ENCODE measurements at regions not wholly inside any gene's neighbourhood (a gene's known extent, or its start where the extent isn't known, plus 50 kb on each side); places are given as distances from the start of the nearest gene placed in this dataset.
A peak's percentile ranks its signal among the peaks of the same experiment; 100 is the strongest.

DNA sequence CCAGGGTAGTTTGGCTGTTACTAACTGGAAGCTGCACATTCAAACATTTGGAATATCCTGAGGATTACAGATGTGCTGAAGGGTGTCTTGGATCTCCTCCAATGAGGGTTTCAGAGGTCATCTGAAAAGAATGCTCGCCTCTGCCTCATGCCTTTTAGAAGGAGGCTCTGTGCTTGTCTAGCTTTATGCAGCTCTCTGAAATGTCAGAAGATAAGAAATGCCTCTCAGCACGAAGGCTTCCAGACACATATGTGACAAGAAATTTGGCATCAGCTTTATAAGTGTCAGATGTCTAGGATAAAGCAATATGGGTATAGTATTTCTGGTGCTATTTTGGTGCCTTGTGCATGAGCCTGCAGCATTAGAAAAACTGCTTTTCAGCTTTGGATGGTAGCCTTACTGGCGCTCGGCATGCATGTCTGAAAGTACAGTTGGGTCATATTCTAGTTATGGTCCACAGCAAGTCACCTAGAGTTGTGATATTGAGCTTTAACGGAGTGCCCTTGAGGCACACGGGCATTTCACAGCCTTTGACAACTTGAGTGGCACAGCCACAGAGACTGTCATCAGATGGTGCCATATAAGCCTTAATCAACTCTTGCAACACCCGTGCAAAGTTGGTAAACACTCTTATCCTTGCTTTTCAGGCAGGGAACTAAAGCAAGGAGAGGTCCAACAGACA lies 70.8 kb upstream of the PGRMC2 start:
- DNase-seq (ENCODE audit: low spot score) = peak; percentile 76

DNA sequence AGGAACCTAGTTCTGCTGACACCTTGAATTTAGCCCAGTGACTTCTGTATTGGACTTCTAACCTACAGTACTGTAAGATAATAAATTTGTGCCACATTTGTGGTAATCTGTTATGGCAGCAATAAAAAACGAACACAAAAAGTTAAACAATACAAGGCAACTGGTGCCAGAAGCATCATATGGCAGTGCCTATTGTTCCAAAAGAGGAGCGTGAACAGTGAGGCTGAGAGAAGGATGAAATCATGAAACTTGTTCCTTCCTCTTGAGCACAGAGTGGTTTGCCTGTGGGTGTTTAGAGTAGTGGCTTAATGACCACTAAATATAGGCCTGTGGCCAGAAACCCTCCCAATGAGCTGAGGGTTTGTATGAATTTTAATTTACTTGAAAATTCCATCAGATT lies 69.7 kb upstream of the PGRMC2 start:
- DNase-seq (ENCODE audit: low spot score) = no peak

DNA sequence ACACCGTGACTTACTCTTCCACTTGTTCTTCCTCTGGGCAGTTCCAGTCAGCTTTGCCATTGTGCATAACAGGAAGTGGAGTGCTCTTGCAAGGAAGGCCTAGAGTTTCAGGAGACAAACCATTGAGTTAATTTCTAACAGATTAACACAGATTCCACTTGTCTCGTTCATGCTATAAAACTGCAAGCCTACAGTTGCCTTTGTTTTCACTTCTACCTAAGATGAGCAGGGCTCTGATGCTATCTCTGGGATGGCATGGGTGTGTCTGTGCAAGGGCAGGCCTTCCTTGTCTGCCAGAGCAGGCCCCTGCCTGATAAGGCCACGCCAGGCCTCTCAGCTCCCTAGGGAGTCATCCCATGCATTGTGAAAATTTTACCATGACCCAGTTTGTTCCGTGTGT lies 67.7 kb upstream of the PGRMC2 start:
- DNase-seq (ENCODE audit: low spot score) = no peak

DNA sequence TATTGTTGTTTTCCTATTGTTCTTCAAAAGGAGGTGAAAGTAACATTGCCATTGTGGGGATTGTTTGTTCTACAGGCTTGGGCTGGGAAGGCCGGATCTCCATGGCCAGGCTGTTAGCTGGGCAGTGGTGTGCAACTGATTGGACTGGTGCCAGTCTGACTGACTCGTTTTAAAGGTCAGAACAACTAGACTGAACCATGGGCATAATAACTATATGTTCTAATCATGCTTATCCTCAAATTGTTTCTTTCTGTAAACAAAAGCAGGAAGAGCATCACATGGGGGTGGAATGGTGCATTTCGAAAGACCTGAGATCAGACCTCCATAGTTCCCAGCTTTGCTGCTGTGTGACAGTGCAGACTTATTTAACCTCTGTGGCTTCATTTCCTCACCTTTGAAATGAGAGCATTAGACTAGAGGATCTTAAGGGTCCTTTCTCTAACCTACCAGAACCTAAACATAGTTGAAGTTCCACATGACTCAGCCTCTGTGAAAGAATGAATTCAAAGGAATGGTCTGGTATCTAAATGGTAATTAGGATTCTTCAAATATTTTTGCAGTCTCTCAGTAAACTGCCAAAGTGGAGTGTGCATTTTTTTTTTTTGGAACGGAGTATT lies 66.7 kb upstream of the PGRMC2 start:
- DNase-seq (ENCODE audit: low spot score) = peak; percentile 62

DNA sequence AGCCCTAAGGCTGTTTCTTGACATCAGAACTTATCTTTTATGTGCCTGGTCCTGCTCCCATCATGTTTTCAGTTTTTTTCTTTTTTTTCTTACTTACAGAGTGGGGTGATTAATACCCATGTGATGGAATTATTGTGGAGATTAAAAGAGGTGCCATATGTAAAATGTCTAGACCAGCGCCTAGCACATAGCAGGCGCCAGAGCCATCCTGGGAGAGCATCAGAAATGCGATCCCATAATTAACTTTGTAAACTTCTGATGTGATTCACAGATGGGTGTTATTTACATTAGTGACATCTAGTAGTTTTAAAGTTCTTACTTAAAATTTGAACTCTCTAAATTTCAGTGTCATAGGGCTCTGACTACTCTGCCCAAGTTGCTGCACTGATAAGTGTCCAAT lies 66.2 kb upstream of the PGRMC2 start:
- DNase-seq (ENCODE audit: low spot score) = no peak

DNA sequence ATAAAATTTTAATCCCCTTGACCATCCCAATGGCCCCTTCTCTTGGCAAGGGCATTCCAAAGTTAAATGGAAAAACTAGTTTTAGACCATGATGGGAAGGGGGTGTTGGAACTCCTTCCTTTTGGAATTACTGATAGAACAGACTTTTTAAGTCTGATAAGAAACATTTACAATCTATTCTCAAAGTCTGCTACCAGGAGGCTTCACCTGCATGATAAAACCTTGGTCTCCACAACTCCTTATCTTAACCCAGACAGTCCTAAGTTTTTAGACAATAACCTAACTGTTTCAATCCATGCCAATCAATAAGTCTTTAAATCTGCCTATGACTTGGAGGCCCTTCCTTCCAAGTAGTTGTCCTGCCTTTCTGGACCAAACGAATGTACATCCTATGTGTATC lies 63.9 kb upstream of the PGRMC2 start:
- no peak for DNase-seq (ENCODE audit: low spot score)

DNA sequence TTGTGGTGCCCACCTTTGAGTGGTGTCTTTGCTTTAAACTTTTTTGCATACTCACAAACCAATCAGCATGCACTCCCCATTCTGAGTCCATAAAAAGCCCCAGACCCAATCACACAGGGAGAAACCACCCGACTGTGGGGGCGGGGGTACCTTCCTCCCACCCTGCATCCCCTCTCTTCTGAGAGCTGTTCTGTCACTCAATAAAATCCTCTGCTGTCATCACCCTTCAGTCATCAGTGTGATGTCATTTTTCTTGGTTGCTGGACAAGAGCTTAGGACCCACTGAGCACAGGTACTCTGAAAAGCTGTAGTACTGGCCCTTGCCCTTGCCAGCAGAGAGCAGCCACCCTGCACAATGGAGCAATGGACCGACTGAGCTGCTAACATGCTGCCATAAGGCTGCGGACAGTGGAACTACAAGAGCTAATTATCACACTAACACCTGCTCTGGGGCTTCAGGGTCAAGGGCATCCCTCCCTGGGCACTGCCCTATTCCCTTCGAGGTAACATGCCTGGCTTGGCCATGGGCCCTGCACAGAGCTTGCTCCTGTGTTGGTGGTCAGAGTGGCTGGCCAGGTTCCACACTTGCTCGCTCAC lies 62.9 kb upstream of the PGRMC2 start:
- DNase-seq (ENCODE audit: low spot score) = no peak

DNA sequence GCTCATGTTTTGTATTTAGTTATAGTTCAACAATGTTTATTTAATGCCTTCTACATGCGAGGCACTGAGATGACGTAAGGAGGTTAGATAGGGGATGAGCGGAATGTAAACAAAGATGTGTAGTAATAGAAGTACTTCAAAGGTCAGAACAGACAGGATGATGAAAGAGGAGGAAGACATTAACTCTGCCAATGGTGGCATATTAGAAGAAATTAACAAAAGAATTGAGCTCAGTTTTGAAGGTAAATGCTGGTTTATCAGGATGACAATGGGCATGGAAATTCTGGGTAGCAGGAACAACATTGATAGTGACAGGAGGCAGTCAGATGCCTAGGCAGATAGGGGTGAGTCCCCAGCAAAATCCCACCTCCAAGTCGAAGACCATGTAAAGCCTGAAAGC lies 62.3 kb upstream of the PGRMC2 start:
- DNase-seq (ENCODE audit: low spot score) = no peak

DNA sequence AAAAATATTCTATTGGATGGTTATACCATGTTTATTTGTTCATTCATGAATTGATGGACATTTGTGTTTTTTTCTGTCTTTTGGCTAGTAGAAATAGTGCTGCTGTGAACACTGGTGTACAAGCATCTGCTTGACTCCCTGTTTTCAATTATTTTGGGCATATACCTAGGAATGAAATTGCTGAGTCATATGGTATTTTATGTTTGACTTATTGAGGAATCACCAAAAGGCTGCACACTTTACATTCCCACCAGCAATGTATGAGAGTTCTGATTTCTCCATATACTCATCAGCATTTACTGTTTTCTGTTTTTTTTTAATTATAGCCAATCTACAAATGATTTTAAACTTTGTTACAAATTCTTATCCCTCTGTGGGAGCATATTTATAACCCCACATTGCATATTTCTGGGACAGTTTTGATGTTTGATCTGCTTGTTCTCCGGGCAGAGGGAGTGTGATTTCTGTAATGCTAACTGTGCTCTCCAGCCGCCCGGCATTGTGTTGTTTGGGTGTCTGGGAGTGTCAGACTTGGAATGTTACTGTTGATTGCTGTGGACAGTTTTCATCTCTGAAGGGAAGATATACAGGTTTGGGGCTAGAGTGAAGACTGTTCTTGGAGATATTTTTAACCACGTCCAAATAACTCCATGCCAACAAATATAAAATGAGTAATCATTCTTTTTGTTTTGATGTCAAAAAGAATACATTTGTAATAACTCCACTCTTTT lies 60.5 kb upstream of the PGRMC2 start:
- peak; percentile 21 for DNase-seq (ENCODE audit: low spot score)

DNA sequence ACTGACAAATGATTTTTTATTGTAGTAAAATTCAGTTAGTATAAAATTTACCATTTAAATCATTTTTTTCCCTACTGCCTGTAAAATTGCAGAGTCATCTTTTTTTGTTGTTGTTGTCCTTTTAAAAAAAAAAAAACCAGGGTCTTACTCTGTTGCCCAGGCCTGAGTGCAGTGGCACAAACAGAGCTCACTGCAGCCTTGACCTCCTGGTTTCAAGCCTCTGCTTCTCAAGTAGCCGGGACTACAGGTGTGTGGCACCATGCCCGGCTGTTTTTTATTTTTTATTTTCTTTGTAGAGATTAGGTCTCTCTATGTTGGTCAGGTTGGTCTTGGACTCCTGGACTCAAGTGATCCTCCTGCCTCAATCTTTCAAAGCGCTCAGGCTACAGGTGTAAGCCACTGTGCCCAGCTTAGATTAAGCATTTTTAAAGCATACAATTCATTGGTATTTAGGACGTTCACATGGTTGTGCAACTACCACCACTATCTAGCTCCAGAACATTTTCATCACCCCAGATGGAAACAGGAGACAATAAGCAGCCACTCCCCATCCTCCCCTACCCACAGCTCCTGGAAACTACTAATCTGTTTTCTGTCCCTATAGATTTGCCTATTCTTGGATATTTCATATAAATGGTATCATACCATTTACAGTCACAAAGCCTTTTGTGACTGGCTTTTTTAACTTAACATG lies 59.7 kb upstream of the PGRMC2 start:
- no peak for DNase-seq (ENCODE audit: low spot score)

DNA sequence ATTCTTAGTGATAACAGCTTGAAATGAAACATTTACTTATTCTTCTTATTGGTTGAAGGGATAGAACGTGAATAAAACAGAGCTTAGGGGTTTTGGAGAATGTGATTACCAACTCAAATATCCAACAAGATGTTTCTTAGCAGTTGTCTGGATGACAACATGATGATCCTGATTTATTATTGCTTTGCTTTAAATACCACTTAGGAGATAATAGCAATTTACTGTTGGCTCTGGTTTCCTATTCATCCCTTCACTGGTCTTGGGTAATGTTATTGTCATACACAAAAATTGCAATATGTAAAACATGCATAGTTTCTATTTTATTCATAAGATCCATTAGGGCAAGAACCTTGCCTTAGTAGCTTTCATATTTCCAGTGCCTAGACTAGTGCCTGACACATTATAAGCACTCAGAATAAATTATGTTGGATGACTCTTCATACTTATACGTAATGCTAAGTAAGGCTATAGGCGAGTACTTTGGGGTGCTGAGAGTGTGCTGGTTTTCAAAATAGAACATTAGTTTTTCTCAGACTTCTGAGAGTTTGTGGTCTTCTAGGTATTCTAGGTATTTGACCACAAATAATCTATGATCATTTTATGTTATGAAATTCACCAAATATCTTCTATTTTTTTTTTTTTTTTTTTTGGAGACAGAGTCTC lies 58.6 kb upstream of the PGRMC2 start:
- DNase-seq (ENCODE audit: low spot score) = no peak

DNA sequence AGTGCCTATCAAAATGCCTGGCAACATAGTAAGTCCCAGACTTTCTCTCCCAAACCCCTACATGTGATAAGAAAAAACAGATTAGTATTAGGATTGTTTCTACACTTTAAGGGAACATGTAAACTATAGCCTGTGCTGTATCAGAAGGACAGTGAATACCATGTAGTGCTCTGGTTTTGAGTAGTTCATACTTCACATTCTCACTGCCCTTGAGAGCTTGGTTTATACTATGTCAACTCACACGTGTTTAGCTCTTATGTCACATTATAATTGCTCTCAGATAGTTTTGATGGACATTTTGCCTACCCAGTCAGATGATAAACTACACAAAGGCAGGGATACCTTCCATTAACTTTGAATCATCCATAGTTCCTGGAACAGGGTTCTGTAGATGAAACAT lies 58.0 kb upstream of the PGRMC2 start:
- DNase-seq (ENCODE audit: low spot score) = no peak

DNA sequence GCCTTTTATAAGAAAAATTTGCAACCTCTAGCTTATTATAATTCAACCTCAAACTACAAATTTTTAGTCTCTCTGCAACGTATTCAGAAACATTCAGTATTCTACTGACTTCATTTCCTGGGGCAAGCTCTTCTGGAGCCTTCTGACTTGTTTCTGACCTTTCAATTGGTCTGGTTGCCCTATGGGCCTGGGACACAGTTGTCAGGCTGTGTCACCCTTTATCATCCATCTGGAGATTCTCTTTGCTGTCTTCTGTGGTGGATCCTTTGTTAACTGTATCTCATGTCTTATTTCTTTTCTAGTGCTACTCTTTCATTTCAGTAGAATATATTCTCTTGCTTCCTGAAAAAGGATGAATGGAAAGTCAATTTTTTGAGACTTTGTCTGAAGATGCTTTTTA lies 55.1 kb upstream of the PGRMC2 start:
- no peak for DNase-seq (ENCODE audit: low spot score)

DNA sequence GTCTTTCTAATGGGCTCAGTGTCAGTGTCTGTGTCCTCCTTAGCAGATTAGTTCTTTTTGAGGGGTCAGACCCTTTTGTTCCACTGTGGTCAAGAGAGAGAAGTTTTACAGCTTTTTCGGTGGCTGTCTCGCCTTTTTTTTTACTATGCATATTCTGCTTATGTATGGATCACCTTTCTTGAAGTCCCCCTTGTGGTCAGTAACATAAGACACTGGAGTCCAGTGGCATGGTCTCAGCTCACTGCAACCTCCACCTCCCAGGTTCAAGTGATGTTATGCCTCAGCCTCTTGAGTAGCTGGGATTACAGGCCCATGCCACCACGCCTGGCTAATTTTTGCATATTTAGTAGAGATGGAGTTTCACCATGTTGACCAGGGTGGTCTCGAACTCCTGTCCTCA lies 54.0 kb upstream of the PGRMC2 start:
- no peak for DNase-seq (ENCODE audit: low spot score)

DNA sequence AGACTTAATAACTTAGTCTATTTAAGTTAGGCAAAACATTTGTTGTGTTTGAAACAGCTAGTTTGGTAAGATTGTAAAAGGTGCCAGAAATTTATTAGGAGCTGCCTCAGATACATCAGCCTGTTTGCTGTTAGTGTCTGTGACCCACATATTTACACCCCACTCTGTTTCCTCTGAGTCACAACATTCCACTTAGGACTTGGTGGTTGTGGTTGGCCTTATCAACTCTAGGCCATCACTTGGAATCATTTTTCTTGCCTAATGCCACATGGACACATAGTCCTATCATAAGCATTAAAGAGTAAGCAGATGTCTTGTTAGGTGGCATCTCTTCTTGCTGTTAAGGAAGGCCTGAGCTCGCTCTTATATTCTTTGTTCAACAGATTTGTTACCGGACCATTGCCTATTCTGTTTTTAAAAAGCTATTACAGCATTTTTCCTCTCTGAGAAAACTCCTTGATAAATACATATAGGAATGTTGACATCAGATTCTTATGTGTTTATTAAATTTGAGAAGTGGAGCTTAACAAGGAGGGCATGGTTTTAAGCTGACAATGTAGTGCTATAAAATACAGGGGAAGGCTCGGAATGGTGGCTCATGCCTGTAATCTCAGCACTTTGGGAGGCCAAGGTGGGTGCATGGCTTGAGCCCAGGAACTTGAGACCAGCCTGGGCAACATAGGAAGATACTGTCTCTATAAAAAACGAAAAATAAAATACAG lies 51.2 kb upstream of the PGRMC2 start:
- peak; percentile 75 for DNase-seq (ENCODE audit: low spot score)

DNA sequence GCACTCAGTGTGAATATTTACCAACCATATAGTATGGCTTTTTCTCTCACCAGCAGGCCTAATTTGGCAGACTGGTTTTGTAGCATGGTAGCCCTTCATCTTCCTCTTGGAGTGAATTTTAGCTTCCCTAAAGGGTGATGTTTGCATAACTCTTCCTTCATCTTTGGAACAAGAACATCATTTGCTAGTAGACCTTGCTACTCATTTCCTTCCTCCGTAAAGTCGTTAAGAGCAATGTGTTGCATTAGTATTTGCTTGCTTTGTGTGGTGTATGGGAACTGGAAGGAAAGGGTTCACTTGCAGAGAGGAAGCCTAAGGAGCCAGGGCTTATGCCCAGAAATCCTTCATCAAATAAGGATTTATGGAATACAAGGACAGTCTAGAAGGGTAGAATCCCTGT lies 50.2 kb upstream of the PGRMC2 start:
- DNase-seq (ENCODE audit: low spot score) = no peak

All from AG20443 (cell line).